HCT116 (cell line): ENCODE measurements at regions not wholly inside any gene's neighbourhood (a gene's known extent, or its start where the extent isn't known, plus 50 kb on each side); places are given as distances from the start of the nearest gene placed in this dataset.

Experiments used
- ATAC-seq: fragments of 200-7000 bp; cut with Tn5 transposase; 2 replicates; pipeline ENCODE4 v1.9.1; 2020; ENCODE audit warnings: mild to moderate bottlenecking, moderate library complexity
- BruUV-seq: library from RNA; stranded (reverse); fragments of 400-500 nt; replicated peaks from 2 replicates; lab custom pipeline; 2021; lab: Mats Ljungman, UMichigan
- CTCF ChIA-PET: fragments of 300-600 bp; sonication (Branson Sonifier 250); formaldehyde crosslinking; loops from one replicate; lab custom pipeline; 2021; ENCODE audit warnings: antibody characterized with exemption; lab: Charles Lee
- POLR2A ChIA-PET: fragments of 300-600, 350-600 bp; sonication (Branson Sonifier 250); formaldehyde crosslinking; loops from one replicate; lab custom pipeline; 2021; ENCODE audit warnings: antibody characterized with exemption; lab: Charles Lee
- RAD21 ChIA-PET, 2 experiments: fragments of 300-600 bp; sonication (Branson Sonifier 250); formaldehyde crosslinking; loops; one replicate each; lab custom pipeline; 2023; ENCODE audit warnings: low total read pairs in 2 of 2; ENCODE audit not compliant: uncharacterized antibody in 2 of 2, unreplicated experiment in 2 of 2, low non-redundant PET in 1 of 2; lab: Charles Lee
- DNase-seq: peaks from one replicate; pipeline ENCODE4 v3.0.0-alpha.2; 2010; ENCODE audit warnings: low read depth, low spot score
- H2AFZ ChIP-seq: fragments of 200-600 bp; shearing (Covaris generic), sonication (generic); 2 replicates; pipeline ENCODE4 v1.6.1; 2017; ENCODE audit warnings: low read depth, mixed run types, mixed read lengths, antibody characterized with exemption, low read length; ENCODE audit not compliant: poor library complexity, severe bottlenecking
- H3K27ac ChIP-seq: 2 replicates; pipeline ENCODE4 v1.5.1; 2012; ENCODE audit warnings: low read depth, low read length
- H3K27me3 ChIP-seq: fragments of 200-600 bp; sonication (generic); 2 replicates; pipeline ENCODE4 v1.6.1; 2016; ENCODE audit warnings: mixed run types, low read length, mixed read lengths; ENCODE audit not compliant: insufficient read depth
- H3K36me3 ChIP-seq, 2 experiments: fragments of 200-500 bp in 1 of 2; fragments of 200-600 bp in 1 of 2; sonication (Bioruptor generic) in 1 of 2; sonication (generic) in 1 of 2; 2 replicates each; pipeline versions ENCODE4 v1.5.1 to v1.6.1; 2014 to 2016; ENCODE audit warnings: low read length in 2 of 2, inconsistent platforms in 1 of 2, mixed read lengths in 1 of 2, mixed run types in 1 of 2; ENCODE audit not compliant: insufficient read depth in 2 of 2, control insufficient read depth in 1 of 2
- H3K4me1 ChIP-seq, 2 experiments: fragments of 200-600 bp in 1 of 2; sonication (generic) in 1 of 2; 2 replicates each; pipeline versions ENCODE4 v1.5.1 to v1.6.1; 2012 to 2017; ENCODE audit warnings: low read length in 2 of 2, inconsistent platforms in 1 of 2, mild to moderate bottlenecking in 1 of 2, mixed read lengths in 1 of 2, mixed run types in 1 of 2, moderate library complexity in 1 of 2; ENCODE audit not compliant: insufficient read depth in 2 of 2, control insufficient read depth in 1 of 2
- H3K4me2 ChIP-seq: fragments of 200-600 bp; sonication (generic); 2 replicates; pipeline ENCODE4 v1.6.1; 2017; ENCODE audit warnings: mixed run types, low read length, mixed read lengths
- H3K4me3 ChIP-seq, 2 experiments: fragments of 200-600 bp in 1 of 2; sonication (generic) in 1 of 2; replicated peaks in 1 of 2; 2 replicates each; pipeline ENCODE4 v1.5.1; 2011 to 2016; ENCODE audit warnings: low read length in 2 of 2, control low read depth in 1 of 2, low read depth in 1 of 2, mild to moderate bottlenecking in 1 of 2, mixed read lengths in 1 of 2, mixed run types in 1 of 2
- H3K79me2 ChIP-seq: fragments of 200-600 bp; sonication (generic); 2 replicates; pipeline ENCODE4 v1.6.1; 2017; ENCODE audit warnings: mild to moderate bottlenecking, mixed run types, low read length, moderate library complexity, mixed read lengths; ENCODE audit not compliant: insufficient read depth
- H3K9ac ChIP-seq: fragments of 200-600 bp; sonication (generic); 2 replicates; pipeline ENCODE4 v1.6.1; 2016; ENCODE audit warnings: low read length, mixed read lengths
- H3K9me2 ChIP-seq: fragments of 200-600 bp; sonication (generic), shearing (Covaris generic); 2 replicates; pipeline ENCODE4 v1.6.1; 2017; ENCODE audit warnings: mixed run types, mild to moderate bottlenecking, moderate library complexity; ENCODE audit not compliant: insufficient read depth
- H3K9me3 ChIP-seq, 2 experiments: fragments of 200-500 bp in 1 of 2; fragments of 200-600 bp in 1 of 2; sonication (Bioruptor generic) in 1 of 2; sonication (generic) in 1 of 2; 2 replicates each; pipeline ENCODE4 v1.6.1; 2014 to 2017; ENCODE audit warnings: low read length in 2 of 2, mixed read lengths in 2 of 2, inconsistent platforms in 1 of 2, low read depth in 1 of 2, mild to moderate bottlenecking in 1 of 2, mixed run types in 1 of 2, moderate library complexity in 1 of 2; ENCODE audit not compliant: control insufficient read depth in 1 of 2, insufficient read depth in 1 of 2
- H4K20me1 ChIP-seq: fragments of 200-600 bp; sonication (generic), shearing (Covaris generic); 2 replicates; pipeline ENCODE4 v1.6.1; 2017; ENCODE audit warnings: mixed run types, mild to moderate bottlenecking, moderate library complexity; ENCODE audit not compliant: insufficient read depth
- CTCF ChIP-seq, 3 experiments: fragments of 200-600 bp in 1 of 3; sonication (generic) in 1 of 3; IDR thresholded peaks in 2 of 3; conservative IDR thresholded peaks in 1 of 3; 2 replicates each; pipeline ENCODE4 v1.5.1; 2012 to 2017; ENCODE audit warnings: low read depth in 2 of 3, low read length in 2 of 3, antibody characterized with exemption in 1 of 3, borderline replicate concordance in 1 of 3, control low read depth in 1 of 3, mild to moderate bottlenecking in 1 of 3, mixed read lengths in 1 of 3, mixed run types in 1 of 3, moderate library complexity in 1 of 3; ENCODE audit not compliant: insufficient read depth in 1 of 3
- EGR1 ChIP-seq: IDR thresholded peaks from 2 replicates; pipeline ENCODE4 v1.6.1; 2012; ENCODE audit warnings: low read depth
- FOSL1 ChIP-seq: IDR thresholded peaks from 2 replicates; pipeline ENCODE4 v1.6.1; 2012; ENCODE audit warnings: low read depth
- POLR2A ChIP-seq: IDR thresholded peaks from 2 replicates; pipeline ENCODE4 v1.7.0; 2011; ENCODE audit warnings: borderline replicate concordance; ENCODE audit not compliant: insufficient read depth, insufficient read length; ENCODE audit errors: extremely low read depth
- POLR2AphosphoS5 ChIP-seq: IDR thresholded peaks from 2 replicates; pipeline ENCODE4 v1.6.1; 2011; ENCODE audit warnings: mild to moderate bottlenecking, low read depth, low read length, moderate library complexity
- SIN3A ChIP-seq: IDR thresholded peaks from 2 replicates; pipeline ENCODE4 v1.6.1; 2012; ENCODE audit warnings: low read depth
- SP1 ChIP-seq: IDR thresholded peaks from 2 replicates; pipeline ENCODE4 v1.6.1; 2012; ENCODE audit warnings: low read depth
- TCF7L2 ChIP-seq: IDR thresholded peaks from 2 replicates; pipeline ENCODE4 v1.7.0; 2011; ENCODE audit warnings: borderline replicate concordance, inconsistent platforms; ENCODE audit not compliant: insufficient read depth, insufficient read length; ENCODE audit errors: extremely low read depth
- ZFX ChIP-seq: fragments of 450-650 bp; IDR thresholded peaks from 2 replicates; pipeline ENCODE4 v1.6.1; 2017
- ZNF274 ChIP-seq: fragments of 200-500 bp; sonication (Bioruptor generic); IDR thresholded peaks from 2 replicates; pipeline ENCODE4 v1.6.1; 2014; ENCODE audit warnings: mild to moderate bottlenecking, low read depth, low read length, inconsistent platforms
- intact Hi-C: fragments of 100-400 bp; cut with micrococcal nuclease; formaldehyde crosslinking; loops from 2 replicates; pipeline ENCODE4 v1.10.0; 2022
- TF ChIP-seq, protein P1 (sequence below): IDR thresholded peaks from 2 replicates; pipeline ENCODE4 v1.6.1; 2012
- TF ChIP-seq, protein P2 (sequence below): IDR thresholded peaks from 2 replicates; pipeline ENCODE4 v1.6.1; 2011; ENCODE audit warnings: mild to moderate bottlenecking, low read length, moderate library complexity; ENCODE audit not compliant: insufficient replicate concordance; ENCODE audit errors: extremely low read depth

- TF ChIP-seq SP1 = no peak
Measured at GRCh38 chr6:142692942-142693341, 252.0 kb downstream of the HIVEP2 start (continued).

GRCh38 chr6:142693441-142693840 lies 251.5 kb downstream of the HIVEP2 start:
- Histone ChIP-seq H2AFZ (peak overlapping the region; percentile 93), H3K4me2 (no peak overlapping the region), H3K9ac (no peak overlapping the region), H3K79me2 (no peaks in the 10 kb centered on the region), H3K27ac (no peak overlapping the region), H4K20me1 (no peaks in the 10 kb centered on the region), H3K9me2 (no peaks in the 10 kb centered on the region), H3K4me3 (no peak overlapping the region), H3K36me3 (no peaks in the 10 kb centered on the region), H3K4me1 (0 out of 4 replicates have a peak, but pooled peaks cover 0 to 2% of the 10 kb centered on the region in 2 experiments), H3K9me3 (no peaks in the 10 kb centered on the region), H3K27me3 (no peaks in the 10 kb centered on the region)
- DNase-seq (no peak), ATAC-seq (no peak)
- BruUV-seq = no TSS peak
- ChIA-PET RAD21 (interaction anchor here in 1 of 2 experiments (1.6 kb wide), 1 partner anchor 334 kb away, joined by 3 read pairs; no protein-coding TSS in a partner anchor), CTCF (interaction anchor here (0.6 to 1.8 kb wide), 4 partner anchors 219 to 644 kb away, joined by 3 to 16 read pairs (median 10); no protein-coding TSS in a partner anchor), POLR2A (no interaction called here)
- TF ChIP-seq, protein P1, sequence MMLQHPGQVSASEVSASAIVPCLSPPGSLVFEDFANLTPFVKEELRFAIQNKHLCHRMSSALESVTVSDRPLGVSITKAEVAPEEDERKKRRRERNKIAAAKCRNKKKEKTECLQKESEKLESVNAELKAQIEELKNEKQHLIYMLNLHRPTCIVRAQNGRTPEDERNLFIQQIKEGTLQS = no peak
- TF ChIP-seq EGR1 (no peak), POLR2A (no peak), SP1 (no peak), ZNF274 (no peak), ZFX (no peak), CTCF (IDR thresholded peaks at IDR 0.05 in 2 of 3, conservative IDR thresholded peaks at IDR 0.05 in 1 of 3; ENCODE audit: borderline replicate concordance in 1 of 3, insufficient read depth in 1 of 3, low read depth in 2 of 3, low read length in 2 of 3) (no peak), TCF7L2 (no peak), SIN3A (no peak), POLR2AphosphoS5 (no peak), FOSL1 (no peak)
- TF ChIP-seq, protein P2, sequence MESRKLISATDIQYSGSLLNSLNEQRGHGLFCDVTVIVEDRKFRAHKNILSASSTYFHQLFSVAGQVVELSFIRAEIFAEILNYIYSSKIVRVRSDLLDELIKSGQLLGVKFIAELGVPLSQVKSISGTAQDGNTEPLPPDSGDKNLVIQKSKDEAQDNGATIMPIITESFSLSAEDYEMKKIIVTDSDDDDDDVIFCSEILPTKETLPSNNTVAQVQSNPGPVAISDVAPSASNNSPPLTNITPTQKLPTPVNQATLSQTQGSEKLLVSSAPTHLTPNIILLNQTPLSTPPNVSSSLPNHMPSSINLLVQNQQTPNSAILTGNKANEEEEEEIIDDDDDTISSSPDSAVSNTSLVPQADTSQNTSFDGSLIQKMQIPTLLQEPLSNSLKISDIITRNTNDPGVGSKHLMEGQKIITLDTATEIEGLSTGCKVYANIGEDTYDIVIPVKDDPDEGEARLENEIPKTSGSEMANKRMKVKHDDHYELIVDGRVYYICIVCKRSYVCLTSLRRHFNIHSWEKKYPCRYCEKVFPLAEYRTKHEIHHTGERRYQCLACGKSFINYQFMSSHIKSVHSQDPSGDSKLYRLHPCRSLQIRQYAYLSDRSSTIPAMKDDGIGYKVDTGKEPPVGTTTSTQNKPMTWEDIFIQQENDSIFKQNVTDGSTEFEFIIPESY = no peak
- intact Hi-C loops = loop anchor here (1.0 to 5.0 kb wide), 7 partner anchors 191 to 734 kb away; no protein-coding TSS in a partner anchor
